Mucosa of descending colon (tissue), 3 donors: ENCODE measurements at regions not wholly inside any gene's neighbourhood (a gene's known extent, or its start where the extent isn't known, plus 50 kb on each side); places are given as distances from the start of the nearest gene placed in this dataset.

Experiments
- ATAC-seq: fragments of 200-7000 bp; cut with Tn5 transposase; one replicate; pipeline ENCODE4 v1.9.1; 2020; ENCODE audit warnings: mild to moderate bottlenecking, moderate library complexity
- DNase-seq, 3 donors: peaks; one replicate each; pipeline ENCODE4 v3.0.0-alpha.2; 2020
- H3K36me3 ChIP-seq: fragments of 200-600 bp; one replicate; pipeline ENCODE4 v1.8.0; 2021; ENCODE audit warnings: low read depth, mild to moderate bottlenecking
- H3K4me1 ChIP-seq: fragments of 200-600 bp; one replicate; pipeline ENCODE4 v1.8.0; 2021; ENCODE audit warnings: low read depth, mild to moderate bottlenecking
- H3K4me3 ChIP-seq: fragments of 200-600 bp; one replicate; pipeline ENCODE4 v1.8.0; 2021; ENCODE audit warnings: mild to moderate bottlenecking
- H3K9me3 ChIP-seq: fragments of 200-600 bp; one replicate; pipeline ENCODE4 v1.8.0; 2021; ENCODE audit warnings: mild to moderate bottlenecking
- CTCF ChIP-seq: fragments of 200-600 bp; IDR thresholded peaks from one replicate; pipeline ENCODE4 v1.8.0; 2022; ENCODE audit warnings: antibody characterized with exemption, mild to moderate bottlenecking
- intact Hi-C, 2 donors: fragments of 100-400 bp; cut with DNase I in 1 of 2; cut with micrococcal nuclease in 1 of 2; formaldehyde crosslinking; loops; one replicate each; pipeline versions ENCODE4 v1.11.0 to v1.11.1; 2022; cut with DNase I, micrococcal nuclease
- donor health status: DM: no; HTN: no; CAD: no; lungs with moderate emphysema.
- donor health status: DM: no; HTN: no; CAD: no.
- donor health status: DM: no; HTN: yes; CAD: no.

GRCh38 chr9:84538879-84539278 is 130.7 kb upstream of the NTRK2 start:
- ATAC-seq (no peak), DNase-seq (no peak)
- TF ChIP-seq CTCF: no peak
- intact Hi-C loops: no loop called here
- no peaks in the 10 kb centered on the region for H3K36me3 ChIP-seq
- H3K4me3 ChIP-seq: no peak overlapping the region
- H3K9me3 ChIP-seq: peaks cover 10% of the 10 kb centered on the region
- H3K4me1 ChIP-seq: no peaks in the 10 kb centered on the region

GRCh38 chr9:84542554-84542953 is 127.0 kb upstream of the NTRK2 start:
- H3K4me3 ChIP-seq: no peak overlapping the region
- peaks cover 7% of the 10 kb centered on the region for H3K9me3 ChIP-seq
- no peak for TF ChIP-seq CTCF
- H3K36me3 ChIP-seq: no peaks in the 10 kb centered on the region
- DNase-seq (no peak), ATAC-seq (no peak)
- intact Hi-C loops: no loop called here
- H3K4me1 ChIP-seq: no peaks in the 10 kb centered on the region

GRCh38 chr9:84554069-84554664 is 115.4 kb upstream of the NTRK2 start:
- intact Hi-C loops: no loop called here
- no peak for DNase-seq
- H3K4me1 ChIP-seq: no peaks in the 10 kb centered on the region
- no peaks in the 10 kb centered on the region for H3K9me3 ChIP-seq
- H3K4me3 ChIP-seq: no peak overlapping the region
- TF ChIP-seq CTCF: no peak
- H3K36me3 ChIP-seq: no peaks in the 10 kb centered on the region
- no peak for ATAC-seq

- DNase-seq: no peak
- Histone ChIP-seq H3K36me3 (no peaks in the 10 kb centered on the region), H3K9me3 (no peaks in the 10 kb centered on the region), H3K4me1 (no peaks in the 10 kb centered on the region), H3K4me3 (no peak overlapping the region)
- no peak for TF ChIP-seq CTCF
- intact Hi-C loops: no loop called here
- ATAC-seq: no peak
These were observed 113.0 kb upstream of the NTRK2 start for GRCh38 chr9:84556556-84556955.

GRCh38 chr9:84557751-84558150 is 111.8 kb upstream of the NTRK2 start:
- Histone ChIP-seq H3K4me3 (no peak overlapping the region), H3K9me3 (no peaks in the 10 kb centered on the region), H3K36me3 (no peaks in the 10 kb centered on the region), H3K4me1 (no peaks in the 10 kb centered on the region)
- ATAC-seq (no peak), DNase-seq (no peak)
- TF ChIP-seq CTCF: no peak
- intact Hi-C loops: no loop called here

- Histone ChIP-seq H3K4me1 (no peaks in the 10 kb centered on the region), H3K4me3 (no peak overlapping the region), H3K9me3 (no peaks in the 10 kb centered on the region), H3K36me3 (no peaks in the 10 kb centered on the region)
- intact Hi-C loops: no loop called here
- TF ChIP-seq CTCF: no peak
- DNase-seq (no peak), ATAC-seq (no peak)
These were observed 105.8 kb upstream of the NTRK2 start for GRCh38 chr9:84563691-84564090.
